Peyer's patch (tissue), 4 donors: ENCODE measurements at regions not wholly inside any gene's neighbourhood (a gene's known extent, or its start where the extent isn't known, plus 50 kb on each side); places are given as distances from the start of the nearest gene placed in this dataset.

ENCODE experiments used
- CTCF ChIP-seq, 6 experiments: fragments of 450-650 bp in 4 of 6; fragments of 200-600 bp in 2 of 6; sonication (generic) in 1 of 6; IDR thresholded peaks; one replicate each; pipeline ENCODE4 v1.5.1; 2017 to 2019; ENCODE audit warnings: antibody characterized with exemption in 6 of 6, mild to moderate bottlenecking in 3 of 6, moderate library complexity in 1 of 6
- POLR2A ChIP-seq, 2 donors: fragments of 450-650 bp; IDR thresholded peaks; one replicate each; pipeline ENCODE4 v1.5.1; 2017; ENCODE audit warnings: antibody characterized with exemption in 2 of 2, mild to moderate bottlenecking in 2 of 2, moderate library complexity in 2 of 2

DNA sequence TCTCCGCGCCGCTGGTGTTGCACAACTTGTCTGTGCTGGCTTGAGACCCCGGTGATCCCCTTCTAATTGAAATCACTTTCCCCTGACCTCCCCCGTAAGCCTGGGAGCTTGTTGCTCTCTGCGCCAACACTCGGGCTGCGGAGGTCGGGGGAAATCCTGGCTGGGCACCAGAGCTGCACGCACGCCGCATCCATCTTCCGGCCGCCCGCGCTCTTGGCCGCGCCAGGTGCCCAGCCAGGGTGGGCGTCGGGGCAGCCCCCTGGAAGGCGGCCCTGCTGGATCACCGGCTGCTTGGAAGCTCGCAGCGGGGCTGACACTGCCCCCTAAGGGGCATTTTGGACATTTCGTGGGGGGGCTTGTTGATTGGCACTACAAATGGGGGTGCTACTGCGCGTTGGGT is 280.3 kb upstream of the SKOR2 start:
- no peak for TF ChIP-seq CTCF (IDR thresholded peaks at IDR 0.05)
- TF ChIP-seq POLR2A (IDR thresholded peaks at IDR 0.05), result no peak
